ENCODE measurements at regions not wholly inside any gene's neighbourhood (a gene's known extent, or its start where the extent isn't known, plus 50 kb on each side); places are given as distances from the start of the nearest gene placed in this dataset.

DNA sequence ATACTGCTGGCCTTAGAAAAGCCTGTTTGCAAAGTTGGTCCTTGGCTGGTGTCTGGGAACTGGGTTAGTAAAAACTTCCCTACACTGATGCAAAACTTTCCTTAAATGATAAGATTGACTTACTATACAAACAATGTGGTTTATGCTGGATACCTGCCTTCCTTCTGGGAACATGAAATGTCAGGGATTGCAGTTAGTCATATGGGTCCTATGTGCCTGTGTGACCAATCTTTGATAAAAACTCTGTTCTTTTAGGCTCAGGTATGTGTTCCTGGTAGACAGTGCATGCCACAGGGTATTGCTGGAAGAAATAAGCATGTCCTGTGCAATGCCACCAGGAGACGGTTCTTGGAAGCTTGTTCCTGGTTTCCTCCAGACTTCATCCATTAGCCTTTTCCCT is 173.3 kb downstream of the RMI1 start:
- Histone ChIP-seq H3K4me3 (no peak overlapping the region), H3K9me3 (no peaks in the 10 kb centered on the region), H3K27ac (no peak overlapping the region), H3K4me1 (no peaks in the 10 kb centered on the region), H3K36me3 (no peaks in the 10 kb centered on the region), H3K27me3 (no peaks in the 10 kb centered on the region)
- intact Hi-C loops (cut with DNase I; ENCODE audit: low total_unique reads) = no loop called here
- TF ChIP-seq, protein P1, sequence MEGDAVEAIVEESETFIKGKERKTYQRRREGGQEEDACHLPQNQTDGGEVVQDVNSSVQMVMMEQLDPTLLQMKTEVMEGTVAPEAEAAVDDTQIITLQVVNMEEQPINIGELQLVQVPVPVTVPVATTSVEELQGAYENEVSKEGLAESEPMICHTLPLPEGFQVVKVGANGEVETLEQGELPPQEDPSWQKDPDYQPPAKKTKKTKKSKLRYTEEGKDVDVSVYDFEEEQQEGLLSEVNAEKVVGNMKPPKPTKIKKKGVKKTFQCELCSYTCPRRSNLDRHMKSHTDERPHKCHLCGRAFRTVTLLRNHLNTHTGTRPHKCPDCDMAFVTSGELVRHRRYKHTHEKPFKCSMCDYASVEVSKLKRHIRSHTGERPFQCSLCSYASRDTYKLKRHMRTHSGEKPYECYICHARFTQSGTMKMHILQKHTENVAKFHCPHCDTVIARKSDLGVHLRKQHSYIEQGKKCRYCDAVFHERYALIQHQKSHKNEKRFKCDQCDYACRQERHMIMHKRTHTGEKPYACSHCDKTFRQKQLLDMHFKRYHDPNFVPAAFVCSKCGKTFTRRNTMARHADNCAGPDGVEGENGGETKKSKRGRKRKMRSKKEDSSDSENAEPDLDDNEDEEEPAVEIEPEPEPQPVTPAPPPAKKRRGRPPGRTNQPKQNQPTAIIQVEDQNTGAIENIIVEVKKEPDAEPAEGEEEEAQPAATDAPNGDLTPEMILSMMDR (IDR thresholded peaks at IDR 0.05) = no peak
- TF ChIP-seq POLR2A (IDR thresholded peaks at IDR 0.05) = no peak
- no peak for DNase-seq

DNA sequence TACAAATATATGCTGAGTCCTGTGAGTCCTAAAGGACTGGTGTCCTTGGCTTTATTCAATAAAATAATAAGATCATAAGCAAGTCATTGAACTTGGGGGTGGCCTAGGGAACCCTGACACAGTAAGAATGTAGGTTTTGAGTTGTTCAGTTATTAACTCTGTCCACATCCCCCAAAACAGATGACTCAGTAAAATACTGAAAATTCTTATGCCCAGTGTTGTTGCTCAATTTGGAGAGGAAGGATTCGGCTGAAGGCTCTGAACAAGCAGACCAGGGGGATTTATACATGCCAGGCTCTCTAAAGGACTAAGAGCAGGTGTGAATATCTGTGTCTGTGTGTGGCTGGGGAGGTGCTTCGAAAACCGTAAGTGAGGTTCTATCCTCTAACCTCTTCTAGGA is 173.7 kb downstream of the RMI1 start:
- Histone ChIP-seq H3K27me3 (no peaks in the 10 kb centered on the region), H3K36me3 (no peaks in the 10 kb centered on the region), H3K4me3 (no peak overlapping the region), H3K4me1 (no peaks in the 10 kb centered on the region), H3K9me3 (no peaks in the 10 kb centered on the region), H3K27ac (no peak overlapping the region)
- intact Hi-C loops (cut with DNase I; ENCODE audit: low total_unique reads) = no loop called here
- no peak for DNase-seq
- no peak for TF ChIP-seq POLR2A (IDR thresholded peaks at IDR 0.05)
- TF ChIP-seq, protein P1 (IDR thresholded peaks at IDR 0.05) = no peak

DNA sequence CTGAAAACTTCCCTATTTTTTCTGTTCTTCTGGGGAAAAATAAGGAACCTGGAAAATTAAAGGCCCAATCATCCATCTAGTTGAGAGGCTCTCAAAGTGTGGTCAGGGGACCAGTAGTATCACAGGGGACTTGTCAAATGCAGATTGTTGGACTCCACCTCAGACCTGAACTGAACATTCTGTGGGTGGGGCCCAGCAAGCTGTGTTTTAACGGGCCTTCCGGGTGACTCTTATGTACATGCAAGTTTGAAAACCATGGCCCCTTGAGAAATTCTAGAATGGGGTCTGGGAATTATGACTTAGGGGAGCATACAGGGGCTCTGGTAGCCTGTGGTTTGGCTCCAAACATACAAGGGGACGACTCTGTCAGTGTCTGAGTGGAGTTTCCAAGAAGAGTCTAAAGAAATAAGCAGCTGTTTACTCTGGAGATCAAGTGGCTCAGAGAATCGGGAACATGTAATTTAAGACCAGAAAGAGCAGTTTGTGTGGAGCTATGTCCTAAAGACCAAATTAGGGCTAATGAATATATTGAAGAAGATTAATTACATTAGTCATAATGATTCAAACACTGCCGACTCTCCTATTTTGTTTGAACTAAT is 177.4 kb downstream of the SLC28A3 start:
- H3K4me1 ChIP-seq = no peaks in the 10 kb centered on the region
- TF ChIP-seq, protein P1 (IDR thresholded peaks at IDR 0.05) = no peak
- no peak for TF ChIP-seq POLR2A (IDR thresholded peaks at IDR 0.05)
- intact Hi-C loops (cut with DNase I; ENCODE audit: low total_unique reads) = no loop called here
- H3K27me3 ChIP-seq = no peaks in the 10 kb centered on the region
- no peak for DNase-seq
- H3K27ac ChIP-seq = no peak overlapping the region
- H3K9me3 ChIP-seq = no peaks in the 10 kb centered on the region
- H3K4me3 ChIP-seq = no peak overlapping the region
- no peaks in the 10 kb centered on the region for H3K36me3 ChIP-seq

DNA sequence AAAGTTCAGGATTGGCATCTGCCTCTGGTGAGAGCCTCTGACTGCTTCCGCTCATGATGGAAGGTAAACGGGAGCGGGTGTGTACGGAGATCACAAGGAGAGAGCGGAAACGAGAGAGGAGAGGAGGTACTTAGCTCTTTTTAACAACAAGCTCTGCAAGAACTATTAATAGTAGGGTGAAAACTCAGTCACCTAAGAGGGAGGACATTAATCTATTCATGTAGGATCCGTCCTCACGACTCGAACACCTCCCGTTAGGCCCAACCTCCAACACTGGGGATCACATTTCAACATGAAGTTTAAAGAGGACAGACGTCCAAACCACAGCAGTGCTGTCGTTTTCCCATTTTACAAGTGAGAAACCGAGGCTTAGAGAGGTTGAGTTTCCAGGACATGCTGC is 173.7 kb downstream of the SLC28A3 start:
- intact Hi-C loops (cut with DNase I; ENCODE audit: low total_unique reads) = no loop called here
- H3K9me3 ChIP-seq = no peaks in the 10 kb centered on the region
- TF ChIP-seq POLR2A (IDR thresholded peaks at IDR 0.05) = no peak
- TF ChIP-seq, protein P1 (IDR thresholded peaks at IDR 0.05) = no peak
- no peak overlapping the region for H3K4me3 ChIP-seq
- DNase-seq = no peak
- H3K4me1 ChIP-seq = no peaks in the 10 kb centered on the region
- H3K27me3 ChIP-seq = no peaks in the 10 kb centered on the region
- no peak overlapping the region for H3K27ac ChIP-seq
- H3K36me3 ChIP-seq = no peaks in the 10 kb centered on the region

DNA sequence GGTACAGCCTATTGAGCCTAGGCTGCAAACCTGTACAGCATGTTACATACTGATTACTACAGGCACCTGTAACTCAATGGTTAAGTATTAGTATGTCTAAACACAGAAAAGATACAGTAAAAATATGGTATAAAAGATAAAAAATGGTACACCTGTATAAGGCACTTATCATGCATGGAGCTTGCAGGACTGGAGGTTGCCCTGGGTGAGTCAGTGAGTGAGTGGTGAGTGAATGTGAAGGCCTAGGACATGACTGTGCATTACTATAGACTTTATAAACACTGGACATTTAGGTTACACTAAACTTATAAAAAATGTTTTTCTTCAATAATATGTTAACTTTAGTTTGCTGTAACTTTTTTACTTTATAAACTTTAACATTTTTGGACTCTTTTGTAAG is 171.3 kb downstream of the SLC28A3 start:
- no peak for DNase-seq
- Histone ChIP-seq H3K36me3 (no peaks in the 10 kb centered on the region), H3K27ac (no peak overlapping the region), H3K9me3 (no peaks in the 10 kb centered on the region), H3K4me3 (no peak overlapping the region), H3K27me3 (no peaks in the 10 kb centered on the region), H3K4me1 (no peaks in the 10 kb centered on the region)
- intact Hi-C loops (cut with DNase I; ENCODE audit: low total_unique reads) = no loop called here
- TF ChIP-seq POLR2A (IDR thresholded peaks at IDR 0.05) = no peak
- TF ChIP-seq, protein P1 (IDR thresholded peaks at IDR 0.05) = no peak

Measured in uterus (tissue), 3 donors.